ENCODE measurements at regions not wholly inside any gene's neighbourhood (a gene's known extent, or its start where the extent isn't known, plus 50 kb on each side); places are given as distances from the start of the nearest gene placed in this dataset.
A peak's percentile ranks its signal among the peaks of the same experiment; 100 is the strongest.

DNA sequence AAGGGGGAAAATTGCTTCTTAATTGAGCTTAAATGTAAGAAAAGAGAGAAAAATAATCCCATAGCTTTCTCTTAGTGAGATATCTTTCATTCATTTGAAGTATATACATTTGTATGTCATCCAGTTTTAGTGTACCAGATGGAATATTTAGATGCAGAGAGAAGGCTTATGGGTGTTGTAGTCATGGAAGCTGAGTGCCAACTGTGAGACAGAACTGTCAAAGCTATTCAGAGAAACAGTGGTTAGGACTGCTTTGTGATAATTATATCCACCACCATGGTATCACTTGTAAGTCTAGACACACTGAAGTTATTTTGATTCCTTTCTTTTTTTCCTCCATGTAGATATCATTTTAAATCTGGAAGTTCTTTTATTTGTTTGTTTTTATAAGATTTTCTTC, 524.3 kb upstream of the EPHA7 start:
- no peaks in the 10 kb centered on the region for H3K9me3 ChIP-seq
- H3K4me3 ChIP-seq = no peak overlapping the region
- intact Hi-C loops (cut with DNase I) = no loop called here
- no peaks in the 10 kb centered on the region for H3K27me3 ChIP-seq
- H3K36me3 ChIP-seq = no peaks in the 10 kb centered on the region
- no peaks in the 10 kb centered on the region for H3K4me1 ChIP-seq
- no peak overlapping the region for H3K9ac ChIP-seq (ENCODE audit: low read depth in 2 of 2, low read length in 2 of 2)
- no peak for TF ChIP-seq CTCF (IDR thresholded peaks at IDR 0.05)
- DNase-seq = no peak
- H3K27ac ChIP-seq = no peak overlapping the region

DNA sequence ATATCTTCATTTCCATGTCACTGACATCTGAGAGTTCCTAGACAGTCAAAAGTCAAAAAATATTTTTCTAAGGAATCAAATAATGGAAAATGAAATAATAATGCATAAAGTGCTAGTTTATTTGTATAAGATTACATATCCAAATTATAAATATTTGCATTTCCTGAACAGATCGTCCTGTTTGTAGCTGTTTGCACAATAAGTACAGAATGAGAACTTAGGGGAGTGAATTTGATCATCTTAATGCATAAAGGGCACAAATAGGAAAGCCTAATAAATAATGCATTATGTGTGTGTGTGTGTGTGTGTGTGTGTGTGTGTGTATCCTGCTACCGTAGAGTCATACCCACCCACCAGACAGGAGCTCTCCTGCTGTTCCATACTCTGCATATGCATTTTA, 521.0 kb upstream of the EPHA7 start:
- H3K27me3 ChIP-seq = no peaks in the 10 kb centered on the region
- H3K36me3 ChIP-seq = no peaks in the 10 kb centered on the region
- H3K9me3 ChIP-seq = no peaks in the 10 kb centered on the region
- no peak overlapping the region for H3K27ac ChIP-seq
- H3K9ac ChIP-seq (ENCODE audit: low read depth in 2 of 2, low read length in 2 of 2) = no peak overlapping the region
- no peak for TF ChIP-seq CTCF (IDR thresholded peaks at IDR 0.05)
- no peak for DNase-seq
- H3K4me3 ChIP-seq = no peak overlapping the region
- H3K4me1 ChIP-seq = no peaks in the 10 kb centered on the region
- intact Hi-C loops (cut with DNase I) = no loop called here

GRCh38 chr6:93932175-93932574, 512.8 kb upstream of the EPHA7 start:
- Histone ChIP-seq H3K27ac (no peak overlapping the region), H3K4me1 (no peaks in the 10 kb centered on the region), H3K4me3 (no peak overlapping the region), H3K27me3 (no peaks in the 10 kb centered on the region), H3K36me3 (no peaks in the 10 kb centered on the region), H3K9ac (ENCODE audit: low read depth in 2 of 2, low read length in 2 of 2) (no peak overlapping the region), H3K9me3 (no peaks in the 10 kb centered on the region)
- TF ChIP-seq CTCF (IDR thresholded peaks at IDR 0.05) = no peak
- intact Hi-C loops (cut with DNase I) = no loop called here
- no peak for DNase-seq

GRCh38 chr6:93927731-93928130, 508.4 kb upstream of the EPHA7 start:
- Histone ChIP-seq H3K27me3 (no peaks in the 10 kb centered on the region), H3K36me3 (no peaks in the 10 kb centered on the region), H3K9me3 (no peaks in the 10 kb centered on the region), H3K27ac (no peak overlapping the region), H3K4me3 (no peak overlapping the region), H3K9ac (ENCODE audit: low read depth in 2 of 2, low read length in 2 of 2) (no peak overlapping the region), H3K4me1 (no peaks in the 10 kb centered on the region)
- no peak for TF ChIP-seq CTCF (IDR thresholded peaks at IDR 0.05)
- peak; percentile 27 for DNase-seq
- intact Hi-C loops (cut with DNase I) = no loop called here

- no peaks in the 10 kb centered on the region for H3K36me3 ChIP-seq
- intact Hi-C loops (cut with DNase I) = no loop called here
- no peak overlapping the region for H3K9ac ChIP-seq (ENCODE audit: low read depth in 2 of 2, low read length in 2 of 2)
- H3K27ac ChIP-seq = no peak overlapping the region
- H3K27me3 ChIP-seq = no peaks in the 10 kb centered on the region
- no peaks in the 10 kb centered on the region for H3K4me1 ChIP-seq
- no peak for TF ChIP-seq CTCF (IDR thresholded peaks at IDR 0.05)
- DNase-seq = no peak
- no peaks in the 10 kb centered on the region for H3K9me3 ChIP-seq
- no peak overlapping the region for H3K4me3 ChIP-seq
These were observed 500.0 kb upstream of the EPHA7 start for GRCh38 chr6:93919365-93919764.

- H3K27ac ChIP-seq = no peak overlapping the region
- DNase-seq = no peak
- no peak overlapping the region for H3K4me3 ChIP-seq
- no peaks in the 10 kb centered on the region for H3K36me3 ChIP-seq
- H3K9me3 ChIP-seq = no peaks in the 10 kb centered on the region
- TF ChIP-seq CTCF (IDR thresholded peaks at IDR 0.05) = no peak
- no peak overlapping the region for H3K9ac ChIP-seq (ENCODE audit: low read depth in 2 of 2, low read length in 2 of 2)
- no peaks in the 10 kb centered on the region for H3K4me1 ChIP-seq
- intact Hi-C loops (cut with DNase I) = no loop called here
- no peaks in the 10 kb centered on the region for H3K27me3 ChIP-seq
These were observed 498.9 kb upstream of the EPHA7 start for GRCh38 chr6:93918258-93918657.
